OCI-LY7 (cell line): ENCODE measurements at regions not wholly inside any gene's neighbourhood (a gene's known extent, or its start where the extent isn't known, plus 50 kb on each side); places are given as distances from the start of the nearest gene placed in this dataset.
"Not testable (repeated sequence)": the region's sequence is repeated elsewhere in the genome, so short reads cannot be mapped to it uniquely, and the experiment has no call there.

ENCODE experiments used
- BruUV-seq: library from RNA; stranded (reverse); fragments of 400-500 nt; replicated peaks from 2 replicates; lab custom pipeline; 2021; lab: Mats Ljungman, UMichigan
- CTCF ChIA-PET: fragments of 300-600 bp; sonication (Branson Sonifier 250); formaldehyde crosslinking; loops from one replicate; lab custom pipeline; 2022; ENCODE audit warnings: antibody characterized with exemption; ENCODE audit not compliant: unreplicated experiment; lab: Charles Lee
- POLR2A ChIA-PET: fragments of 300-600 bp; sonication (Branson Sonifier 250); formaldehyde crosslinking; loops from one replicate; lab custom pipeline; 2022; ENCODE audit warnings: antibody characterized with exemption; lab: Charles Lee
- DNase-seq: peaks from one replicate; pipeline ENCODE4 v3.0.0-alpha.2; 2015; ENCODE audit warnings: low spot score
- H2AFZ ChIP-seq: fragments of 200-600 bp; sonication (generic), shearing (Covaris generic); 2 replicates; pipeline ENCODE4 v1.6.1; 2014; ENCODE audit warnings: mild to moderate bottlenecking, antibody characterized with exemption, low read length, moderate library complexity
- H3K27ac ChIP-seq: fragments of 200-600 bp; sonication (generic); 2 replicates; pipeline ENCODE4 v1.5.1; 2014; ENCODE audit warnings: mixed run types, low read depth, mild to moderate bottlenecking, moderate library complexity, low read length, inconsistent platforms; ENCODE audit not compliant: poor library complexity, severe bottlenecking
- H3K36me3 ChIP-seq: fragments of 200-600 bp; sonication (generic); 2 replicates; pipeline ENCODE4 v1.6.1; 2014; ENCODE audit warnings: mild to moderate bottlenecking, antibody characterized with exemption, low read length, moderate library complexity, mixed read lengths; ENCODE audit not compliant: insufficient read depth
- H3K4me1 ChIP-seq: fragments of 200-600 bp; sonication (generic); 2 replicates; pipeline ENCODE4 v1.5.1; 2014; ENCODE audit warnings: mild to moderate bottlenecking, low read length; ENCODE audit not compliant: insufficient read depth, poor library complexity, severe bottlenecking
- H3K4me2 ChIP-seq: fragments of 200-600 bp; sonication (generic); 2 replicates; pipeline ENCODE4 v1.6.1; 2014; ENCODE audit warnings: mild to moderate bottlenecking, low read length
- H3K4me3 ChIP-seq: fragments of 200-600 bp; sonication (generic); 2 replicates; pipeline ENCODE4 v1.5.1; 2014; ENCODE audit warnings: mild to moderate bottlenecking, low read depth, low read length; ENCODE audit not compliant: poor library complexity, severe bottlenecking
- H3K79me2 ChIP-seq: fragments of 200-600 bp; sonication (generic); 2 replicates; pipeline ENCODE4 v1.6.1; 2016; ENCODE audit warnings: low read depth, mild to moderate bottlenecking, low read length, moderate library complexity, mixed read lengths; ENCODE audit not compliant: insufficient read depth
- H3K9me2 ChIP-seq: fragments of 200-600 bp; sonication (generic); 2 replicates; pipeline ENCODE4 v1.6.1; 2016; ENCODE audit warnings: mild to moderate bottlenecking, low read length, mixed read lengths; ENCODE audit not compliant: insufficient read depth
- H3K9me3 ChIP-seq: fragments of 200-600 bp; sonication (generic); 2 replicates; pipeline ENCODE4 v1.6.1; 2014; ENCODE audit warnings: mild to moderate bottlenecking, mixed run types, low read length, mixed read lengths
- H4K20me1 ChIP-seq: fragments of 200-600 bp; sonication (generic); 2 replicates; pipeline ENCODE4 v1.6.1; 2014; ENCODE audit warnings: mild to moderate bottlenecking, antibody characterized with exemption, low read length, moderate library complexity, mixed read lengths; ENCODE audit not compliant: insufficient read depth
- CTCF ChIP-seq: fragments of 200-600 bp; sonication (generic); conservative IDR thresholded peaks from 2 replicates; pipeline ENCODE4 v1.5.1; 2014; ENCODE audit warnings: mild to moderate bottlenecking, antibody characterized with exemption, low read length, moderate library complexity, mixed read lengths
- EZH2phosphoT487 ChIP-seq: fragments of 200-600 bp; sonication (generic); IDR thresholded peaks from 2 replicates; pipeline ENCODE4 v1.6.1; 2018; ENCODE audit warnings: low read depth, borderline replicate concordance, mild to moderate bottlenecking, mixed run types, antibody characterized with exemption, low read length, moderate library complexity, mixed read lengths
- intact Hi-C: fragments of 100-400 bp; cut with micrococcal nuclease; formaldehyde crosslinking; loops from one replicate; pipeline ENCODE4 v1.10.0; 2022; ENCODE audit not compliant: unreplicated experiment

- Histone ChIP-seq H3K9me2 (no peaks in the 10 kb centered on the region), H2AFZ (no peak overlapping the region), H4K20me1 (no peaks in the 10 kb centered on the region), H3K4me3 (no peak overlapping the region), H3K36me3 (no peaks in the 10 kb centered on the region), H3K27ac (no peak overlapping the region), H3K79me2 (no peaks in the 10 kb centered on the region), H3K9me3 (no peaks in the 10 kb centered on the region), H3K4me2 (no peak overlapping the region), H3K4me1 (no peaks in the 10 kb centered on the region)
- intact Hi-C loops: no loop called here
- no peak for DNase-seq
- ChIA-PET CTCF (no interaction called here), POLR2A (no interaction called here)
- no peak for TF ChIP-seq EZH2phosphoT487
- TF ChIP-seq CTCF: no peak
- BruUV-seq: no TSS peak
Measured at GRCh38 chr11:98068251-98068650, 952.5 kb upstream of the CNTN5 start.

- H2AFZ ChIP-seq, H3K9me2 ChIP-seq, H3K36me3 ChIP-seq, H3K27ac ChIP-seq, intact Hi-C loops, CTCF ChIA-PET, POLR2A ChIA-PET, H3K4me2 ChIP-seq, H3K79me2 ChIP-seq, BruUV-seq, H3K9me3 ChIP-seq, H3K4me3 ChIP-seq, H4K20me1 ChIP-seq, DNase-seq, H3K4me1 ChIP-seq: not testable (repeated sequence)
Measured at GRCh38 chr11:98069147-98069546, 951.6 kb upstream of the CNTN5 start.

GRCh38 chr11:98069861-98070260 lies 950.9 kb upstream of the CNTN5 start:
- H3K9me3 ChIP-seq: no peaks in the 10 kb centered on the region

More at GRCh38 chr11:98069861-98070260, 950.9 kb upstream of the CNTN5 start:
- no peaks in the 10 kb centered on the region for H3K36me3 ChIP-seq
- H3K4me1 ChIP-seq: no peaks in the 10 kb centered on the region
- H2AFZ ChIP-seq: no peak overlapping the region
- ChIA-PET POLR2A (no interaction called here), CTCF (no interaction called here)
- H3K4me2 ChIP-seq: no peak overlapping the region
- no peaks in the 10 kb centered on the region for H3K9me2 ChIP-seq
- no peaks in the 10 kb centered on the region for H3K79me2 ChIP-seq
- intact Hi-C loops: no loop called here
- H3K4me3 ChIP-seq: no peak overlapping the region
- no peak for DNase-seq
- TF ChIP-seq EZH2phosphoT487 (no peak), CTCF (no peak)
- no peak overlapping the region for H3K27ac ChIP-seq
- BruUV-seq: no TSS peak
- no peaks in the 10 kb centered on the region for H4K20me1 ChIP-seq
